Tibial nerve (tissue), 4 donors: ENCODE measurements at regions not wholly inside any gene's neighbourhood (a gene's known extent, or its start where the extent isn't known, plus 50 kb on each side); places are given as distances from the start of the nearest gene placed in this dataset.

Source experiments
- CTCF ChIP-seq, 5 experiments: fragments of 200-600 bp in 3 of 5; fragments of 450-650 bp in 2 of 5; sonication (generic) in 3 of 5; IDR thresholded peaks; one replicate each; pipeline ENCODE4 v1.5.1; 2016 to 2019; ENCODE audit warnings: antibody characterized with exemption in 5 of 5, mild to moderate bottlenecking in 3 of 5, moderate library complexity in 2 of 5
- EP300 ChIP-seq, 2 donors: sonication (generic); formaldehyde crosslinking; IDR thresholded peaks; one replicate each; pipeline ENCODE4 v1.6.1; 2017; ENCODE audit warnings: antibody characterized with exemption in 2 of 2, mild to moderate bottlenecking in 1 of 2
- POLR2A ChIP-seq, 2 donors: fragments of 450-650 bp; IDR thresholded peaks; one replicate each; pipeline ENCODE4 v1.6.1; 2017; ENCODE audit warnings: antibody characterized with exemption in 2 of 2, mild to moderate bottlenecking in 2 of 2, moderate library complexity in 2 of 2

- no peak for TF ChIP-seq POLR2A (IDR thresholded peaks at IDR 0.05)
- no peak for TF ChIP-seq CTCF (IDR thresholded peaks at IDR 0.05)
- TF ChIP-seq EP300 (IDR thresholded peaks at IDR 0.05): no peak
Observed at GRCh38 chr15:29476503-29477080, 207.0 kb upstream of the NSMCE3 start.
